Gastroesophageal sphincter (tissue), 3 donors: ENCODE measurements at regions not wholly inside any gene's neighbourhood (a gene's known extent, or its start where the extent isn't known, plus 50 kb on each side); places are given as distances from the start of the nearest gene placed in this dataset.

Source experiments
- CTCF ChIP-seq, 4 experiments: fragments of 200-600 bp in 2 of 4; fragments of 450-650 bp in 2 of 4; sonication (generic) in 1 of 4; IDR thresholded peaks; one replicate each; pipeline ENCODE4 v1.5.1; 2017 to 2019; ENCODE audit warnings: antibody characterized with exemption in 4 of 4, mild to moderate bottlenecking in 2 of 4, moderate library complexity in 2 of 4
- POLR2A ChIP-seq, 2 donors: fragments of 450-650 bp; IDR thresholded peaks; one replicate each; pipeline ENCODE4 v1.6.1; 2017; ENCODE audit warnings: antibody characterized with exemption in 2 of 2, mild to moderate bottlenecking in 2 of 2, moderate library complexity in 1 of 2

GRCh38 chr14:85991156-85991555 lies 461.2 kb downstream of the FLRT2 start:
- no peak for TF ChIP-seq CTCF (IDR thresholded peaks at IDR 0.05)
- TF ChIP-seq POLR2A (IDR thresholded peaks at IDR 0.05): no peak
